Stimulated activated CD4-positive, alpha-beta T cell treated with anti-CD3 and anti-CD28 coated beads, Interleukin-4, amount 100 ng/mL, for 4 hours (primary cell): ENCODE measurements at regions not wholly inside any gene's neighbourhood (a gene's known extent, or its start where the extent isn't known, plus 50 kb on each side); places are given as distances from the start of the nearest gene placed in this dataset.

Source experiments
- DNase-seq, 2 experiments: peaks; one replicate each; pipeline ENCODE4 v3.0.0-alpha.2; 2020

DNA sequence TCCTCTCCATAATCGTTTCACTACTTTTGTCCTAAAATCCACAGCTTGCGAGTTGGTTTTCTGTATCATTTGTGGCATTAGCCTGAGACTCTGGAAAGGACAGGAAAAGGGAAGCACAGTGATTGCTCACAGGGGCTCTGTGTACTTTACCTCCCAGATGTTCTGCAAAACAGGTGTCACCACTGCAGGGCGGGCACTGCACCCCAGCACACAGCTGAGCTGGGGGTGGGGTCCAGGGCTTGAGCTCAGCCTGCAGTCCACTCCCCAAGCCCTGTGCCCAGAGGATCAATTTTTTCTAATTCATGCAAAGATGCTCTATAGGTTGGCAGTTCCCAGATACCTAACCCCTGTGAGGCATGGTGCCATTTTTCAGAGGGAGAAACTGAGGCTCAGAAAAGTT is 119.4 kb upstream of the GLI2 start:
- DNase-seq = no peak

GRCh38 chr2:120617055-120617454 is 118.6 kb upstream of the GLI2 start:
- no peak for DNase-seq

GRCh38 chr2:120618830-120619229 is 116.8 kb upstream of the GLI2 start:
- no peak for DNase-seq

DNA sequence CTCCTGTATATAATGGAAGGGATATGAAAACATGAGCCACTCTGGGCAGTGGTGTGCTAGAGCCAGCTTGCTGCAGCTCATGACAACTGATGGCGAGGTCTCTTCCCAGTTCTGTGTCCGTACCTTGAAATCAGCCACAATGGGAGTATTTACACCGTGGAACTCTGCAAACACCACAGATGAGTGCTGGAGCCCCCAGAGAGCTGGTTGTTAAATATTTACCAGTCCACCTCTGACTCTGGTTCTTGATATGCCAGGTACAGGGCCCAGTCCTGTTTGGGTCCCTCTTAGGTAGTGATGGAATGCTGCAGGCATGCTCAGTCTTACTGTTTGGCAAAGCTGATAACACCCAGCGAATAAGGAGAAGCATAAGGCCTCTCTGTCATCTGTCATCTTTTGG is 116.1 kb upstream of the GLI2 start:
- no peak for DNase-seq

- no peak for DNase-seq
Observed at GRCh38 chr2:120620025-120620793, 115.5 kb upstream of the GLI2 start.

- DNase-seq = no peak
Observed at GRCh38 chr2:120622159-120622869, 113.4 kb upstream of the GLI2 start.

DNA sequence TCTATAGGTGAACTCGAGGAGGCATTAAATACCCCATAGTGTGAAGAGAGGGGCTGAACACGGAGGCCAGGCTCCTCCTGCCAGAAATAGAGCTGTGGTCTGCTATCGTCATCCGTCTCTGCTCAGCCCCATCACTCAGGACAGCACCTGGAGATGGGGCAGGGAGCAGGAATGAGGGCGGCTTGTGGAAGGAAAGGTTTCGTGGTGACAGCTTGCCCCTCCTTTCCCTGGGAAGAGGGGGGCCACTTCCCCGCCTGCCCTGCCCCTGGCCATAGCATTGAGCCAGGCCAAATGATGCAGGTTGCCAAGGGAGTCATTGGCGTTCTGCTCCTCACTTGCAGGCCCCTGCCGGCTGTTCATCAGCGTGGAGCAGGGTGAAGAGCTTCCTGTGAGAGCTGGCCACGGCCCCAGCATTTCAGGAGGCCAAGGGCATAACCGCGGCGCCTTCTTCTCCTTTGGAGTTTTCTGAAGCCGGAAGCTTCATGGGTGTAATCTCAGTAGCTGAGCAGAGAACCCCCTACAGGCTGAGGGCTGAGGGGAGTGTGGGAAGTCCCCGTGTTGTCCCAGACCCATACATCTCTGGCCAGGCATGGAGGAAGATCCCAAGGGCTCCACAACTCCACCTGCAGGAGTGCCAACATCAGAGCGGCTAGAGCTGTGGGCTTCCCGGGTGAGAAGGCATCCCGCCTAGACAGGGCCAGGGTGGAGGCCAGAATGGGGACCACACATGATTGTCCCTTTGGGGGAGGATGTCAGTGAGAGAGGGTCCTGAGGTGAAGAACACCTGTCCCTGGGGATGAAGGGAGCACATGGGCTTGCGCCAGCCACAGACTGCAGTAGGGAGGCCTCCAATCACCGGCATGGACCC is 112.5 kb upstream of the GLI2 start:
- DNase-seq = no peak

GRCh38 chr2:120624061-120624737 is 111.5 kb upstream of the GLI2 start:
- DNase-seq = no peak

- no peak for DNase-seq
Observed at GRCh38 chr2:120624738-120625446, 110.8 kb upstream of the GLI2 start.

DNA sequence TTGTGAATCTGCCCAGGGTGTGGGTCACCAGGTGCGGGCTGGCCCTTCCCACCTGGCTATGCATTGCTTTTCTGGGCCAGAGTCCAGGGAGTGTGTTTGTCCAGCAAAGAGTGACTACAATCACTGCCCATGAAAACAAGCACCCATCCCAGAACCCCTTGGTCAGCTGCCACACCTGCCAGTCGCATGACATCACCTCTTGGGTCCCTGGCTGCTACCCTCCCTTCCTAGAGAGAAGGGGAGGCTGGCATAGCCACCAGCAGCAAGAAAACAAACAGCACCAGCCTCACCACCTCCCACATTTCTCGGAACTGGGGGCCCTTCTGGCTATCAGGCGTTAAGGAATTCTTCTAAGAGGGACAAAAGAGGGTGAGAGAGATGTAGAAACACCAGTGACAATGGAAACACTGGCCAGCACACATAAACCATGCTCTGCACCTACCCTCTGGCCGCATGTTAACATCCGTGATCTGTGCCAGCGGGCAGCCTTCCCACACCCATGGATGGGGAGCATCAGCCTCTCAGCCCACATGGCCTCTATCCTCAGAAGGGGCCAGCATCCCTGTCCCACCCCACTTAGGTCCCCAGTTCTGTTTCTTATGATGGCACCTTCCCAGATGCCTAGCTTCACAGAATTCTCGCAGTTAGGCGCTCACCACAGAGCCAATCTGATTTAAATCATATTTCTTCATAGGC is 109.7 kb upstream of the GLI2 start:
- DNase-seq = no peak

- DNase-seq = no peak
Observed at GRCh38 chr2:120626566-120626965, 109.1 kb upstream of the GLI2 start.

GRCh38 chr2:120628248-120628647 is 107.4 kb upstream of the GLI2 start:
- DNase-seq = no peak

DNA sequence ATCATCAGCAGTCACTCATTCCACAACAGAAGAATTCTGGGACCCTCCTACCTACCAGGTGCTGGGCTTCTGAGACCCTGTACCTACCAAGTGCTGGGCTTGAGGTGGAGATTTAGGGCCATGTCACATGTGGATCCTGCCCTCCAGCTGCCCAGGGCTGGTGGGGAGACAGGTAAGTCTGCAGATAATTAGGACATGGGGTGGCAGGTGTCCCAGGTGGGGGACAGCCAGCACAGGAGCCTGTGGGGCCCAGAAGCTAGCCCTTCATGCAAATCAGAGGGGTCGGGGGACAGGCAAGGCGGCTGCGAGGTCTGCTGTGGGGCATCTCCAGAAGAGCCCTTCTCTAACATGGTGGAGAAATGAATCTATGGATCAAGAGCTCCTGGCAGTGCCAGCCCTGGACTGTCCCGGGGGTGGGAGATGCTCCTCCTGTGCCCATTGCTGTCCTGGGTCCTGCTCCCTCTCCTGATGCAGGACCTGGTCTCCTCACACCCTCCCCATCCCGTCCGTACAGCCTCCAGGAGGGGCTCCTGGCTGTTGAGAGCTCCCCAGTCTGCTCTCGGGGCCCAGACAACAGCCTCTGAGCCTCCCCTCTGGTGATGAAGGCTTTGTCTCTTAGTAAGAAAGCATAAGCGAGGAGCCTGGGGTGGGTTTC is 106.3 kb upstream of the GLI2 start:
- no peak for DNase-seq

GRCh38 chr2:120630031-120630701 is 105.5 kb upstream of the GLI2 start:
- no peak for DNase-seq

DNA sequence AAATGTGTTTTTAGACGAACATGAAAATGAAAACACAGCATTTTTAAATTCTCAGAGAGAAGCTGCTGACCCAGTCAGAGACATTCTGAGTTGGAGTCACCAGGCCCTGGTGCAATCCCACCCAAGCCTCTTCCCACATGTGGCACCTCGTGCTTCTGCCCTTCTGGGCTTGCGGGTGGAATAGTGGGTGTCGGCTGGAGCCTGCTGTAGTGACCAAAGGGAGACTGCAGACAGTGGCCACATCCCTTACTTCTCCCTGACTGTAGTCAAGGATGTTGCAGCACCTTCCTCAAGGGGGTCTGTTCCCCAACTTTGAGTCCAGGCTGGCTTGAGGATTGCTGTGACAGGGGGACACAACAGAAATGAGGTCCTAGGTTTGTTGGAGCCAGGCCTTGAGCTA is 104.4 kb upstream of the GLI2 start:
- DNase-seq = no peak

DNA sequence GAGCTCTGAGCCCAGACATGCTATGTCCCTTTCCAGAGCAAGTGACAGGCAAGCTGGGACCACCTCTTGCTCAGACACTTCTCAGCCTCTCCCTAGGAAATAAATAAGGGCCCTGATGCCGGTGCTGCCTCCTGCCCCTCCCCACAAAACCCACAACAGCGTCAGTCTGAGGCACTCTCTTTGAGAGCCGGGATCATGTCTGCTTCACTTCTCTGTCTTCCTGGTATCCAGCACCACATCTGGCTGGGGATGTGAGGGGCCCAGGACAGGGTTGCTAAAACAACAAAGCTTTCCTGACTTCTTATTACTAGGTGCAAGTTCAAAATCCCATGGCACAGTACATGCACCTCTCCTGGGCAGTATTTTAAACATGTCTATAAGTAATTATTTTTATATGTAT is 103.9 kb upstream of the GLI2 start:
- DNase-seq = no peak

GRCh38 chr2:120632796-120633646 is 102.6 kb upstream of the GLI2 start:
- no peak for DNase-seq

DNA sequence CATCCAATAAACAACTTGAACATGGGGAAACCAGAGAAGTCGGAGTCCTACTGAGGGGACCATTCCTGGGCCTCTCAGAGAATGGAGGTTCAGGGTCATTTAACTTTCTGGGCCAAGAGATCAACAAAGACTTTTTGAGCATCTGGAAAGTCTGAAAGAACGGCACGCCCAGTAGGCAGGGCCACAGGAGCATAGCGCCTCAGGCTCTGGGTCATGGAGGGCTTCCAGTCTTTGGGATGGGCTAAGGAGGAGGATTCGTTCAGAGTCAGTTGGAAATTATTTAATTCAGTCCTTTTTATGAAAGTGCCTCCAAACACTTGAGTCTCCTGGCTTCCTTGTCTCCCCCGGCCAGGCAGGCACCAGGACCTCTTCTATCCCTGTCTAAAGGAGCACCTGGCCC is 101.1 kb upstream of the GLI2 start:
- no peak for DNase-seq

- DNase-seq = no peak
Observed at GRCh38 chr2:120635146-120635545, 100.5 kb upstream of the GLI2 start.

GRCh38 chr2:120637847-120638246 is 97.8 kb upstream of the GLI2 start:
- DNase-seq = no peak
